ENCODE measurements at regions not wholly inside any gene's neighbourhood (a gene's known extent, or its start where the extent isn't known, plus 50 kb on each side); places are given as distances from the start of the nearest gene placed in this dataset.

DNA sequence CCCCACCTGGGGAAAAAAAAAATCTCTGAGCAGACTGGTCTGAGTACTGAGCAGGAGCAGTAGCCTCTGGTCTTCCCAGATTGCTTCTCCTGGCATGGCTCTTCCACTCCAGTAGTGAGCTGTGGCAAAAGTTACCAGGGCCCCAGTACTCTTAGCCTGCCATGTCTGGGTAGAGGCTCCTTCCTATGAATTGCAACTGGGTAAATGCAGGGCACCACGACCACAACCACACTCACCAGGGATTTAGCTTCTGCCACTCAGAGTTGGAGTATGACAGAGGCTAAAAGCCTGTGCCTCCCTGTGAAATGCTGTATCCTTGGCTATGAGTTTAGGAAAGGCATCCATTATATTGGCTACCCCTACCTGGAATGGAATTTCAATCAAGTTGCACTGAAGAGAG, 67.9 kb upstream of the CCDC54 start:
- no peak for DNase-seq (ENCODE audit: low read depth in 2 of 2)

GRCh38 chr3:107313711-107314110, 63.5 kb upstream of the CCDC54 start:
- DNase-seq (ENCODE audit: low read depth in 2 of 2): no peak

DNA sequence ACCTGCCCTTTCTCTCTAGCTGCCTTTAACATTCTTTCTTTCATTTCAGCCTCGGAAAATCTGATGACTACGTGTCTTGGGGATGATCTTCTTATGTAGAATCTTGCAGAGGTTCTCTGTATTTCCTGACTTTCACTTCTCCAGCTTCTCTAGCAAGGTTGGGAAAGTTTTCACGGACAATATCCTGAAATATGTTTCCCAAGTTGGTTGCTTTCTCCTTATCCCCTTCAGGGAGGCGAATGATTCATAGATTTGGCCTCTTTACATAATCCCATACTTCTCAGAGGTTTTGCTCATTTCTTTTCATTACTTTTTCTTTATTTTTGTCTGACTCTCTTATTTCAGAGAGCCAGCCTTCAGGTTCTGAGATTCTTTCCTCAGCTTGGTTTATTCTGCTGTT, 62.1 kb upstream of the CCDC54 start:
- DNase-seq (ENCODE audit: low read depth in 2 of 2): no peak

- DNase-seq (ENCODE audit: low read depth in 2 of 2): no peak
These were observed 53.5 kb upstream of the CCDC54 start for GRCh38 chr3:107323723-107324122.

GRCh38 chr3:107325446-107325845, 51.8 kb upstream of the CCDC54 start:
- no peak for DNase-seq (ENCODE audit: low read depth in 2 of 2)
